ENCODE measurements at regions not wholly inside any gene's neighbourhood (a gene's known extent, or its start where the extent isn't known, plus 50 kb on each side); places are given as distances from the start of the nearest gene placed in this dataset.
A peak's percentile ranks its signal among the peaks of the same experiment; 100 is the strongest.

DNA sequence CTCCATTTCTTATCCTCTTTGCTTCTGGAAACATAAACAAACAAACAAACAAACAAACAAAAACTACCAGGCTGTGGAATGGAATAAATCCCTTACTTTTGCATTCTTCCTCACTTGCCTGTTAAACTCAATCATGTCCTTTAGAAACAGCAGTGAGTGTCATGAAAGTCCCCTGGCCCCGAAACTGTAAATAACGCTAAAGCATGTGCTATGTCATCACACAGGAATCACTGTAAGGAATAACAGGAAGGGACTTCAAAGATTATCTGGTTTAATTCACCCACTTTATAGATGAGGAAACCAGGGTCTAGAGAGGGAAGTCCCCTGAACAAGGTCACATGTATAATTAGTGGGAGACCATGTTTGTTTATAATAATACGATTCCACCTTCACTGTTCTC is 159.4 kb upstream of the MEOX2 start:
- intact Hi-C loops (cut with DNase I; ENCODE audit: low total_unique reads): no loop called here
- no peak for DNase-seq
- Histone ChIP-seq H3K27ac (no peak overlapping the region), H3K27me3 (no peaks in the 10 kb centered on the region), H3K36me3 (no peaks in the 10 kb centered on the region), H3K4me1 (no peaks in the 10 kb centered on the region), H3K9me3 (no peaks in the 10 kb centered on the region), H3K4me3 (no peak overlapping the region)
- TF ChIP-seq, protein P1, sequence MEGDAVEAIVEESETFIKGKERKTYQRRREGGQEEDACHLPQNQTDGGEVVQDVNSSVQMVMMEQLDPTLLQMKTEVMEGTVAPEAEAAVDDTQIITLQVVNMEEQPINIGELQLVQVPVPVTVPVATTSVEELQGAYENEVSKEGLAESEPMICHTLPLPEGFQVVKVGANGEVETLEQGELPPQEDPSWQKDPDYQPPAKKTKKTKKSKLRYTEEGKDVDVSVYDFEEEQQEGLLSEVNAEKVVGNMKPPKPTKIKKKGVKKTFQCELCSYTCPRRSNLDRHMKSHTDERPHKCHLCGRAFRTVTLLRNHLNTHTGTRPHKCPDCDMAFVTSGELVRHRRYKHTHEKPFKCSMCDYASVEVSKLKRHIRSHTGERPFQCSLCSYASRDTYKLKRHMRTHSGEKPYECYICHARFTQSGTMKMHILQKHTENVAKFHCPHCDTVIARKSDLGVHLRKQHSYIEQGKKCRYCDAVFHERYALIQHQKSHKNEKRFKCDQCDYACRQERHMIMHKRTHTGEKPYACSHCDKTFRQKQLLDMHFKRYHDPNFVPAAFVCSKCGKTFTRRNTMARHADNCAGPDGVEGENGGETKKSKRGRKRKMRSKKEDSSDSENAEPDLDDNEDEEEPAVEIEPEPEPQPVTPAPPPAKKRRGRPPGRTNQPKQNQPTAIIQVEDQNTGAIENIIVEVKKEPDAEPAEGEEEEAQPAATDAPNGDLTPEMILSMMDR (IDR thresholded peaks at IDR 0.05): no peak

DNA sequence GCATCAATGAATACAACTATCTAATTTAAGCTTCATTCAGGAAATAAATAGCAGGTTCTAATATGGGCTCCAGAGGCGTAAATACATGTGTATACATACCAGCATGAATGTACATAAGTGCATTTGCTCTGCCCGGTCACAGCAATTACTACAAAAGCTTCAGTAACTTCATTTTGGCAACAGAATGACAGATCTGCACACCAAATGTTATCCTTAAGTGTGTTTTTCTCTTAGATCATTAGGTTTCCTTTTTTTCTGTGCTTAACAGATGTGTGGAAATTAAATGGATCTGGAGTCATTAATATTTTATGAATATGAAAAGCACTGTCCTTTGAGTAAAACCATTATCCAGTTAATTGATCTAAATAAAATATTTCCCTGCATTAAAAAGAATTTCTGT is 159.0 kb upstream of the MEOX2 start:
- no peak for DNase-seq
- no peak overlapping the region for H3K27ac ChIP-seq
- intact Hi-C loops (cut with DNase I; ENCODE audit: low total_unique reads): no loop called here
- H3K36me3 ChIP-seq: no peaks in the 10 kb centered on the region
- TF ChIP-seq, protein P1 (IDR thresholded peaks at IDR 0.05): no peak
- no peak overlapping the region for H3K4me3 ChIP-seq
- H3K9me3 ChIP-seq: no peaks in the 10 kb centered on the region
- H3K27me3 ChIP-seq: no peaks in the 10 kb centered on the region
- no peaks in the 10 kb centered on the region for H3K4me1 ChIP-seq

DNA sequence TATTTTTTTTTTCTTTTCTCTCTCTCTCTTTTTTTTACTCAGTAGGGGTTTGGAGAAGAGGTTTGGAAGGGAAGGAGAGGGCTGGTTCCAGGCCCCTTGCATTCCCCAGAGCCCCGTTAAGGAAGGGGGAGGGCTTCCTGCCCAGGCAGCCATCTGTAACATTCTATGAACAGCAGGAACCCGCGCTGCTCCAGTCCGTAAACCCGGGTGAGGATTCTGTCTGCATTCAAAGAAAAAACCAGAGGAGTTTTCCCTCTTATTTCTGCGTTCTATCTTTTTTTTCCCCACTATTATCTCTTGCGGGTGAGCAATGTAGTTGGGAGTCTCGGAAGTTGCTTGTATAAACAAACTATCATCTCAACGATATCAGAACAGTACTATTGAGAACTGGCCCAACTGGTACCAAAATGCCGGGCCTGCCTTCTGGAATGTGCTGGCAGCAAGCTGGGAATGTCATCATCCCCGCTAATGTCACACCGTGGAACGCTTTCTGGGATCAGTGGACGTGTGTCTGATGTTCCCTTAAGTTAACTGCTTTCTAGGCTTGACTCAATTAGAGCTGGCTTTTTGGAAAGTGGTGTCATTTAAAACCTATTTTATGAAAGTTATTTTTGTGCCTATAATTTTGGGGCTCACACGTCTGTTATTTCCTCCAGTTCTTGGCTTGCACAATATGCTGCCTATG is 153.1 kb upstream of the MEOX2 start:
- TF ChIP-seq, protein P1 (IDR thresholded peaks at IDR 0.05): no peak
- DNase-seq: peak; percentile 53 to 70
- no peaks in the 10 kb centered on the region for H3K27me3 ChIP-seq
- no peaks in the 10 kb centered on the region for H3K9me3 ChIP-seq
- peaks cover 0 to 25% (median 2%) of the 10 kb centered on the region in 4 donors for H3K4me1 ChIP-seq
- peak overlapping the region; percentile 47 for H3K4me3 ChIP-seq
- intact Hi-C loops (cut with DNase I; ENCODE audit: low total_unique reads): no loop called here
- peak overlapping the region; percentile 65 to 74 for H3K27ac ChIP-seq
- no peaks in the 10 kb centered on the region for H3K36me3 ChIP-seq

DNA sequence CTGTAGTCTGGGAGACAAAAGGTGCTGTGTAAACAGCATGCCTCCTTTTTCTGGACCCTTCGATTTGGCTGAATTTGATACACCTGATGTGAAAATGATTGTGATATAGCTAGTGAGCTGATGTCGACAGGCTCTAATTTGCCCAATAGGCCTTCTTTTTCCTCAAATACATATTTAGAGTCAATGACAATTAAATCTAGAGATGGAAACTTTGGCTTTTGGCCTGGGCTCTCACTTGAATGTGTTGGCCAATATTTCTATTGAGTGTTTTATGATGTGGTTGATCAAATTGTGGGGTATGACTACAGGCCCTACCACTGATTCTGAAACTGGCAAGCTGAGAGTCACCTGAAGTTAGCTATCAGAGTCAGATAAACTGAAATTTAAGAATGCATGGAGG is 151.8 kb upstream of the MEOX2 start:
- Histone ChIP-seq H3K36me3 (no peaks in the 10 kb centered on the region), H3K4me1 (peaks cover 0 to 26% (median 2%) of the 10 kb centered on the region in 4 donors), H3K9me3 (no peaks in the 10 kb centered on the region), H3K4me3 (no peak overlapping the region), H3K27ac (no peak overlapping the region), H3K27me3 (no peaks in the 10 kb centered on the region)
- no peak for DNase-seq
- TF ChIP-seq, protein P1 (IDR thresholded peaks at IDR 0.05): no peak
- intact Hi-C loops (cut with DNase I; ENCODE audit: low total_unique reads): no loop called here

DNA sequence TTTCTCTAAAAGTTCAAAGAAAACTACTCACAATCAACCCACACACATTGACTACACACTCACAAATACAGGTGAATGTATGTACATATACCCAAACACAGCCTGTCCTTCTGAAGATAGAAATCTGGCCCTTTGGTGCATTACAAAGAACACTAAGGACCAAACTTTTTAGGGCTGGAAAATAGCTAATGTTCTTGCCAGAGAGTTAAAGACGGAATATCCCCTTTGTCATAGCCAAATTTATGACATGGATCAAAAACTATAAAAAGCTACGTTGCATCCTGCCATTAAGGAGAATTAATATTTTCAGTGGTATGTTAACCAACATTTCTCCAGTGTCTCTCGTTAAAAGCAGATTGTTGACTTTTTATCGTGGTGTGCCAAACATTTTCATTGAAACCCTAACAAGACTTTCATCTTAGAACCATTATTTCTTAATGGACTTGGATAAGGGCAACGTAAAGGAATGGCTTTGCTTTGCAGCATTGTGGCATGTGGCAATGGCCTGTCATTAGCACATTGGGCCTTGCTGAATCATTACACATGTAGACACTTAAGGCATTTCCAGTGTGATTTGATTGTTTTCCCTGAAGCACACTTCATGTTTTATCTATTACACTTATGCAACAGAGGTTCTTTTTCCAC is 150.9 kb upstream of the MEOX2 start:
- no peak overlapping the region for H3K27ac ChIP-seq
- intact Hi-C loops (cut with DNase I; ENCODE audit: low total_unique reads): no loop called here
- H3K4me3 ChIP-seq: no peak overlapping the region
- H3K36me3 ChIP-seq: no peaks in the 10 kb centered on the region
- no peaks in the 10 kb centered on the region for H3K9me3 ChIP-seq
- TF ChIP-seq, protein P1 (IDR thresholded peaks at IDR 0.05): no peak
- peaks cover 0 to 32% (median 4%) of the 10 kb centered on the region in 4 donors for H3K4me1 ChIP-seq
- peak in 1 of 2 donors; percentile 40 for DNase-seq
- no peaks in the 10 kb centered on the region for H3K27me3 ChIP-seq

All from tibial artery (tissue), 4 donors.